ENCODE measurements at regions not wholly inside any gene's neighbourhood (a gene's known extent, or its start where the extent isn't known, plus 50 kb on each side); places are given as distances from the start of the nearest gene placed in this dataset.

DNA sequence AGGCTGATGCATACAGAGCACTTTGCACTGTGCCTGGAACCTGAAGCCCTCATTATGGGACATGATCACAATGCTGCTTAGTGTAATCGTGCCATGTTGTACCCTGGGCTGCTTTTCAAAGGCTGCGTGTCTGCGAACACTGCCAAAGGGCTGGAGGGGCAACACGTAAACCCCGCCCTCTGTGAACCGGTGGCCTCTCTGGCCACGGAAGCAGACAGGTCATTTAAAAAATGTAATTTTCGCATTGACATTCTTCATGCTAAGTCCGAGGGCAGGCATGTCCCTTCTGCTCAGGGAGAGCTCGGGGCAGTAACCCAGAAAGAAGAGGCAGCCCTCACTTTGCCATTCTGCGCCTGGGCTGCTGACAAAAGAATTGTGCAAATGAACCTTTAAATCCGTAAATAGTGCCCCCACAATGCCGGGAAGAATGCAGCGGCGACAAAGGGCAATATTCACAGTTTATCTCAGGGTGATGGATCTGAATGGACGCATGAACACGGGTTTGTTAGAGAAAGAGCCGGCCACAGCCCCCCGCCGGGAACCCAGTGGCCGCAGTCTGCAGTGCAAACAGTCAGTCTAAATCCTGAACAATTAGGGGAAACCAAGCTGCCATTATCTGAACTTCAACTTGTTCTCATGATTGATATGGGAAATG, 226.1 kb downstream of the MYCN start:
- no peaks in the 10 kb centered on the region for H3K36me3 ChIP-seq (ENCODE audit: control insufficient read depth in 4 of 4, insufficient read depth in 4 of 4, low read length in 3 of 4)
- CTCF ChIA-PET = no interaction called here
- POLR2A ChIA-PET = no interaction called here
- 85% methylated on average over 21 of the region's 21 CpGs for WGBS (ENCODE audit: insufficient coverage)
- DNase-seq = no peak
- H3K4me3 ChIP-seq (ENCODE audit: control insufficient read depth in 1 of 7, extremely low read depth in 1 of 7, insufficient read depth in 4 of 7, low read depth in 2 of 7, low read length in 6 of 7) = no peak overlapping the region
- H3K4me1 ChIP-seq (ENCODE audit: control extremely low read depth in 1 of 4, control insufficient read depth in 4 of 4, insufficient read depth in 4 of 4, low read length in 3 of 4) = no peaks in the 10 kb centered on the region
- H3K27me3 ChIP-seq (replicated peaks in 2 of 5; ENCODE audit: control insufficient read depth in 4 of 5, insufficient read depth in 5 of 5, low read length in 4 of 5) = no peaks in the 10 kb centered on the region
- H3K27ac ChIP-seq (ENCODE audit: insufficient read depth in 1 of 2, low read depth in 1 of 2, low read length in 2 of 2, poor library complexity in 1 of 2, severe bottlenecking in 2 of 2) = no peak overlapping the region
- no peaks in the 10 kb centered on the region for H3K9me3 ChIP-seq (ENCODE audit: control extremely low read depth in 1 of 5, control insufficient read depth in 4 of 5, insufficient read depth in 2 of 5, low read depth in 1 of 5, low read length in 4 of 5)

DNA sequence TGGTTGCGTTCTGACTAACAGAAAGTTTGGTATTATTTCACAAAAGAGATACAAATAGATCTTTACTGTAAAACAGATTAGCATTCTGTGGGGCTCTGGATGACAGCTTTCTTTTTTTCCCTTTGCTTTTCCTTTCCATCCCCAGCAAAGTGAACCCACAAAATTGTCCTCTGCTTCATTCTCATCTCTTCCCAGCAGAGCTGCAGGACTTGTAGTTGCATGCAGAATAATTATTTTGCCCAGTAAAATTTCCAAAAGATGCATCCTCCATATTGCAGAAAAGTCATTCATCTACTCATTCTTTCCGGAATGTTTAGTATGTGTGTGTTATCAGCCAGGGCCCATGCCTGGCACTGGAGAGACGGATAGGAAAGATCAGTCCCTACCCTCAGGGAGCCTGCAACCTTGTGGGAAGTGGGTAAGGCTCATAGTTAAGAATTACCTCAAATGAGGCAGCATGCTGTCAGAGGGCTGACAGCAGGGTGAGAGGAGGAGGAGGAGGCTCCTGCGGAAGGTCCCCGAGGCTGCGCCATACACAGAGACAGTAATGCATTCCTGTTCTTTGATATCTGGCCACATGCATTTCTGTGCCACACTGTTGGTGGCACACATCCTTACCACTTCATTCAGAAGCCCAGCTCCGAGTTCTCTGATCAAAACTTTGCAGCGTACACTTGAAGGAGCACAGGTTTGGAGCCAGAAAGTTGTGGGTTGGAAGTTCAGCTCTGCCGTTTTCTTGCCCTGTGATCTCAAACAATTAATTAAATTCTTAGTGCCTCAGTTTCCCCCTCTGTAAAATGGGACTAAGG, 225.4 kb downstream of the MYCN start:
- H3K4me1 ChIP-seq (ENCODE audit: control extremely low read depth in 1 of 4, control insufficient read depth in 4 of 4, insufficient read depth in 4 of 4, low read length in 3 of 4) = no peaks in the 10 kb centered on the region
- ChIA-PET CTCF (no interaction called here), POLR2A (no interaction called here)

DNA sequence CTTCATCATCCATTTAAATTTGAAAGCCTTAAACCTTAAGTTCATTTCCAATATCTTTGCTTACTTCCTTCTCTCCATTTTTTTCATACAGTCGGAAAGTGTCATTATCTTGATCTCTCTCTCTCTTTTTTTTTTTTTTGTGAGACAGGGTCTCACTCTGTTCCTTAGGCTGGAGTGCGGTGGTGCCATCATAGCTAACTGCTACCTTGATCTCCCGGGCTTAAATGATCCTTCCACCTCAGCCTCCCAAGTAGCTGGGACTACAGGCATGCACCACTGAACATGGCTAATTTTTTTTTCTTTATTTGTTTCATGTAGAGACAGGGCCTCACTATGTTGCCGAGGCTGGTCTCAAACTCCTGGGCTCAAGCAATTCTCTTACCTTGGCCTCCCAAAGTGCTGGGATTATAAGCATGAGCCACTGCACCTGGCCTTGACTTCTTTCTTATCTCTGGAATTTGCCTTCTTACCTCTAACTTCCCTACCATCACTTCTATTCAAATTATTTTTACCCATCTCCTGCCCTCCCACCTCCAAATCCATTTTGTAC, 222.2 kb downstream of the MYCN start:
- no peaks in the 10 kb centered on the region for H3K36me3 ChIP-seq (ENCODE audit: control insufficient read depth in 4 of 4, insufficient read depth in 4 of 4, low read length in 3 of 4)
- no peak for DNase-seq
- CTCF ChIA-PET = interaction anchor here (1.4 kb wide), 1 partner anchor 39 kb away, joined by 4 read pairs; no protein-coding TSS in a partner anchor
- no peak overlapping the region for H3K4me3 ChIP-seq (ENCODE audit: control insufficient read depth in 1 of 7, extremely low read depth in 1 of 7, insufficient read depth in 4 of 7, low read depth in 2 of 7, low read length in 6 of 7)
- no peaks in the 10 kb centered on the region for H3K9me3 ChIP-seq (ENCODE audit: control extremely low read depth in 1 of 5, control insufficient read depth in 4 of 5, insufficient read depth in 2 of 5, low read depth in 1 of 5, low read length in 4 of 5)
- no peaks in the 10 kb centered on the region for H3K4me1 ChIP-seq (ENCODE audit: control extremely low read depth in 1 of 4, control insufficient read depth in 4 of 4, insufficient read depth in 4 of 4, low read length in 3 of 4)
- POLR2A ChIA-PET = no interaction called here
- WGBS (ENCODE audit: insufficient coverage) = 73% methylated on average over 4 of the region's 4 CpGs
- no peak overlapping the region for H3K27ac ChIP-seq (ENCODE audit: insufficient read depth in 1 of 2, low read depth in 1 of 2, low read length in 2 of 2, poor library complexity in 1 of 2, severe bottlenecking in 2 of 2)
- no peaks in the 10 kb centered on the region for H3K27me3 ChIP-seq (replicated peaks in 2 of 5; ENCODE audit: control insufficient read depth in 4 of 5, insufficient read depth in 5 of 5, low read length in 4 of 5)

More for the DNA sequence above, 225.4 kb downstream of the MYCN start:
- Histone ChIP-seq H3K36me3 (ENCODE audit: control insufficient read depth in 4 of 4, insufficient read depth in 4 of 4, low read length in 3 of 4) (no peaks in the 10 kb centered on the region), H3K27me3 (replicated peaks in 2 of 5; ENCODE audit: control insufficient read depth in 4 of 5, insufficient read depth in 5 of 5, low read length in 4 of 5) (no peaks in the 10 kb centered on the region), H3K4me3 (ENCODE audit: control insufficient read depth in 1 of 7, extremely low read depth in 1 of 7, insufficient read depth in 4 of 7, low read depth in 2 of 7, low read length in 6 of 7) (peak overlapping the region in 1 of 7 experiments; percentile 4), H3K9me3 (ENCODE audit: control extremely low read depth in 1 of 5, control insufficient read depth in 4 of 5, insufficient read depth in 2 of 5, low read depth in 1 of 5, low read length in 4 of 5) (no peaks in the 10 kb centered on the region), H3K27ac (ENCODE audit: insufficient read depth in 1 of 2, low read depth in 1 of 2, low read length in 2 of 2, poor library complexity in 1 of 2, severe bottlenecking in 2 of 2) (no peak overlapping the region)
- WGBS (ENCODE audit: insufficient coverage) = 94% methylated on average over 3 of the region's 9 CpGs
- no peak for DNase-seq

DNA sequence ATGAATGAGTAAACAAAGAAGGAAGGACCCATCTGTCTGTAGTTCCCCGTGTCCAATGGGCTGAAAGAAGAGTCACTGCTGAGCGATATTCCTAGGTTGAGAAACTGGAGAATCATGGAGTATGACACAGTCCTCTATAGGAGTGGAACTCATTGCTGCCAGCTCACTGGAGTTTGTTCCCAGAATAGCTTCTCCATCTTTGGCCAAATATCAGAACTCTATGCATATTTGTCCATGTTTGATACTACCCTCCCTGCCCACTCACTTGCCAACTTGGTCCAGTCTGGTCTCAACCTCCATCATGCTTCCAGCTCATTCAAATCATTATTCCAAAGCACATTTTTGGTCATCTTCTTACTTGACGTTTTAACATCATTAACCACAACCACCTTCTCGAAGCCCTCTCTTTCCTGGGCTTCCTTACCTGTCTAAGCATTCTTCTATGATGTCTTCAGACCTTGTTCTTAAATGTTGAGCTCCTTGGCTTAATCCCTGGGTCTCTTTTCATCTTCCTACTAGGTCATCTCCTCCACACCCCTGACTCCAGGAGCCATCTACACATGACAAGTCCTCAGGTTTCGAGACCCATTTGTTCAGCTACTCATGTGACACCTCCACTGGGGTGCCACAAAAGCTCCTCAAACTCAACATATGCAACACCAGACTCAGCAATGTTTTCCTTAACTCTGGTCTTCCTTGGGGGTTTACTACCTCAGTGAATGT, 221.6 kb downstream of the MYCN start:
- Histone ChIP-seq H3K27ac (ENCODE audit: insufficient read depth in 1 of 2, low read depth in 1 of 2, low read length in 2 of 2, poor library complexity in 1 of 2, severe bottlenecking in 2 of 2) (no peak overlapping the region), H3K27me3 (replicated peaks in 2 of 5; ENCODE audit: control insufficient read depth in 4 of 5, insufficient read depth in 5 of 5, low read length in 4 of 5) (no peaks in the 10 kb centered on the region), H3K4me1 (ENCODE audit: control extremely low read depth in 1 of 4, control insufficient read depth in 4 of 4, insufficient read depth in 4 of 4, low read length in 3 of 4) (no peaks in the 10 kb centered on the region), H3K36me3 (ENCODE audit: control insufficient read depth in 4 of 4, insufficient read depth in 4 of 4, low read length in 3 of 4) (no peaks in the 10 kb centered on the region), H3K9me3 (ENCODE audit: control extremely low read depth in 1 of 5, control insufficient read depth in 4 of 5, insufficient read depth in 2 of 5, low read depth in 1 of 5, low read length in 4 of 5) (no peaks in the 10 kb centered on the region), H3K4me3 (ENCODE audit: control insufficient read depth in 1 of 7, extremely low read depth in 1 of 7, insufficient read depth in 4 of 7, low read depth in 2 of 7, low read length in 6 of 7) (no peak overlapping the region)
- POLR2A ChIA-PET = no interaction called here
- 98% methylated on average over 4 of the region's 5 CpGs for WGBS (ENCODE audit: insufficient coverage)
- CTCF ChIA-PET = interaction anchor here (1.4 kb wide), 1 partner anchor 38 kb away, joined by 4 read pairs; no protein-coding TSS in a partner anchor
- DNase-seq = no peak

DNA sequence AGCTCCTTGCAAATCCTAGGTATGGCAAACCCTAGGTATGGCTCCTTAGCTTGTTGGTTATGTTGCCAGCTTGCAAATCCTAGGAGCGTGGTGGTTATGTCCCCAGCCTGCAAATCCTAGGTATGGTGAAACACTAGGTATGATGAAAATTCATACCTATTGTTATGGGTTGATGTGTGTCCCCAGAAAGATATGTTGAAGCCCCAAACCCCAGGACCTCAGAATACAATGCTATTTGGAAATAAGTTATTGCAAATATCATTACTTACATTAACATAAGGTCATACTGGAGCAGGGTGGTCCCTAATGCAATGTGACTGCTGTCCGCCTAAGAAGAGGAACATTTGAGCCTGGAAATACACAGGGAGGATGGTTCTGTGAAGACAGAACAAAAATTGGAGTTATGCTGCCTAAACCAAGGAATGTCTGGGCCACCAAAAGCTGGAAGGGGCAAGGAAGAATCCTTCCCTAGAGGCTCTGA, 220.8 kb downstream of the MYCN start:
- Histone ChIP-seq H3K27me3 (replicated peaks in 2 of 5; ENCODE audit: control insufficient read depth in 4 of 5, insufficient read depth in 5 of 5, low read length in 4 of 5) (no peaks in the 10 kb centered on the region), H3K36me3 (ENCODE audit: control insufficient read depth in 4 of 4, insufficient read depth in 4 of 4, low read length in 3 of 4) (no peaks in the 10 kb centered on the region), H3K27ac (ENCODE audit: insufficient read depth in 1 of 2, low read depth in 1 of 2, low read length in 2 of 2, poor library complexity in 1 of 2, severe bottlenecking in 2 of 2) (no peak overlapping the region), H3K4me3 (ENCODE audit: control insufficient read depth in 1 of 7, extremely low read depth in 1 of 7, insufficient read depth in 4 of 7, low read depth in 2 of 7, low read length in 6 of 7) (no peak overlapping the region), H3K9me3 (ENCODE audit: control extremely low read depth in 1 of 5, control insufficient read depth in 4 of 5, insufficient read depth in 2 of 5, low read depth in 1 of 5, low read length in 4 of 5) (no peaks in the 10 kb centered on the region), H3K4me1 (ENCODE audit: control extremely low read depth in 1 of 4, control insufficient read depth in 4 of 4, insufficient read depth in 4 of 4, low read length in 3 of 4) (no peaks in the 10 kb centered on the region)
- ChIA-PET POLR2A (no interaction called here), CTCF (interaction anchor here (1.4 kb wide), 1 partner anchor 37 kb away, joined by 4 read pairs; no protein-coding TSS in a partner anchor)
- WGBS (ENCODE audit: insufficient coverage) = 42% methylated on average over 2 of the region's 2 CpGs
- no peak for DNase-seq

DNA sequence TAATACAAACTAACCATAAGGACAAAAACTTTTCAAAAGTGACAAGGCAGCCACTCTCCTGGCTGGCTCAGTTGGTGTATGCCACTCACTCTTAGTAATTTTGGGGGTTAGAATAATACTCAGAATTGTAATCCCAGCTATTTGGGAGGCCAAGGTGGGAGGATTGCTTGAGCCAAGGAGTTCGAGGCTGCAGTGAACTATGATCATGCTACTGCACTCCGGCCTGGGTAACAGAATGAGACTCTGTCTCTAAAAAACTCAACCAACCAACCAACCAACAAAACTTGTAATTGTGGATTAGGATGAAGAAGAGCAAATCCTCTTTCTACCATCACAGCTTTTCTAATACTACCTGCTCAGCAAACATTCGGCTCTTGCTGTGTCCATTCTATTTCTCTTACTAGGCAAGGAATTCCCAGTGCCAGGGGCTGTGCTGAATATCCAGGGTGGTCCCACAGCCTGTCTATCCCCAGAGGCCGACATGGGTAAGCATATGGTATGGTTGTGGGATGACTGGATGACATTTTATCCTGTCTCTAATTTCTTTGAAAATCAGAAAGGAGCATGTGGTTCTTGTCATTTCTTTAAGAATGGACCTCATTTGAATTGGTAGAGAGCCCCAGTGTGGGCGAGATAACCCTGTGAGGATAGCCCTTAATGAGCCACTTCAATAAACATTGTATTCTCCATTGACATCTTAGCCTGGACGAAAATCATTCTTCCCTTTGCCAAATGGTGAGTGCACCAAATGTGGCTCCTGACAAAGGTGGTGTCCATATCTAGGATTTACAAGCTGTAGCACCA, 220.1 kb downstream of the MYCN start:
- POLR2A ChIA-PET = interaction anchor here (0.8 kb wide), 1 partner anchor 18 kb away, joined by 3 read pairs; no protein-coding TSS in a partner anchor
- no peaks in the 10 kb centered on the region for H3K36me3 ChIP-seq (ENCODE audit: control insufficient read depth in 4 of 4, insufficient read depth in 4 of 4, low read length in 3 of 4)
- WGBS (ENCODE audit: insufficient coverage) = 95% methylated on average over 2 of the region's 6 CpGs
- no peak overlapping the region for H3K4me3 ChIP-seq (ENCODE audit: control insufficient read depth in 1 of 7, extremely low read depth in 1 of 7, insufficient read depth in 4 of 7, low read depth in 2 of 7, low read length in 6 of 7)
- H3K9me3 ChIP-seq (ENCODE audit: control extremely low read depth in 1 of 5, control insufficient read depth in 4 of 5, insufficient read depth in 2 of 5, low read depth in 1 of 5, low read length in 4 of 5) = no peaks in the 10 kb centered on the region
- CTCF ChIA-PET = no interaction called here
- DNase-seq = no peak
- no peaks in the 10 kb centered on the region for H3K27me3 ChIP-seq (replicated peaks in 2 of 5; ENCODE audit: control insufficient read depth in 4 of 5, insufficient read depth in 5 of 5, low read length in 4 of 5)
- no peak overlapping the region for H3K27ac ChIP-seq (ENCODE audit: insufficient read depth in 1 of 2, low read depth in 1 of 2, low read length in 2 of 2, poor library complexity in 1 of 2, severe bottlenecking in 2 of 2)
- no peaks in the 10 kb centered on the region for H3K4me1 ChIP-seq (ENCODE audit: control extremely low read depth in 1 of 4, control insufficient read depth in 4 of 4, insufficient read depth in 4 of 4, low read length in 3 of 4)

Measured in common myeloid progenitor, CD34-positive (primary cell).